ENCODE measurements at regions not wholly inside any gene's neighbourhood (a gene's known extent, or its start where the extent isn't known, plus 50 kb on each side); places are given as distances from the start of the nearest gene placed in this dataset.
A peak's percentile ranks its signal among the peaks of the same experiment; 100 is the strongest.
"Not testable (repeated sequence)": the region's sequence is repeated elsewhere in the genome, so short reads cannot be mapped to it uniquely, and the experiment has no call there.

DNA sequence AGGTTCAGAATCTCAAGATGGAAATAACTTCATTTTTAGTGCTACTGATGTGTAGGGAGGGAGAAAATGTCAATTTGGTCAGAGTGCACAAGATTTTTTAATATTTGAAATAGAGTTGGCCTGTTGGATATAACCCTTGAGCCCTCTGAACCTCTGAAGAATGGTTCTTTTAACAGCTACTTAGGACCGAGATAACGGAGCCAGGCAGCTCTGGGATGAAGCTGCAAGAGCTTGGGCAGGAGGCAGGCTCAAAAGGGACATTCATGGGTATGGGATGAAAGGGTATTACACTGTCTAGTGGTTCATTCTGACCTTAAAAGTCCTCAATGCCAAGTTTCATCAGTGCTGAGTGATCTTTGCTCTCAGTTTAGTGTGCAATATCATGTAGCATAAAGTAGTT, 111.4 kb upstream of the CPHXL start:
- DNase-seq: no peak

DNA sequence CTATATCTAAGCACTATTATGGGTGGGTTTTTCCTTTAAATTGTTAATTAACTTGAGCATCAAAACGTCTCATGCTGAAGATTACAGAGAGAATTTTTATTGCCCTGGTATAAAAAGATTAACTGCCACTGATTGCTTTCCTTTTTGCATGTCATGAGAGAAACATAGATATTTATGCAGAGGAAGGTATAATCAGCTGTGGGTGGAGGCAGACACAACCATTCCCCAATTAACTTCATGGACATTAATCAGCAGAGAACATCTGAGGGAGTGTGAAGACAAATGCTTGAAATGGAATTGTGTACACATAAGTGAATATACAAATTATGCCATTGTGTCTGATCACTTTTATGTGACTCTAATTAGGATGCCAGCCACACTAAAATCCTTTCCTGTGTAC, 115.2 kb upstream of the CPHXL start:
- no peak for DNase-seq

DNA sequence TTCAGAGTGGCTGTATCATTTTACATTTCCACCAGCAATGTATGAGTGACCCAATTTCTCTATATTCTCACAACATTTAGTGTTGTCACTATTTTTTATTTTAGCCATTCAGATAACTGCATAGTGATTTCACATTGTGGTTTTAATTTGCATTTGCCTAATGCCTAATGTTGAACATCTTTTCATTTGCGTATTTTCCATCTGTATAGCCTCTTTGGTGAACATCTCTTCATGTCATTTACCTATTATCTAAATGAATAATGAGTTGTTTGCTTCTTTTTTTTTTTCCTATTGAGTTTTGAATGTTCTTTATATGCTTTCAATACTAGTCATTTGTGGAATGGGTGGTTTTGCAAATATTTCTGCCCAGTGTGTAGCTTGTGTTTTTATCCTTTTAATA, 120.9 kb upstream of the CPHXL start:
- DNase-seq: no peak

DNA sequence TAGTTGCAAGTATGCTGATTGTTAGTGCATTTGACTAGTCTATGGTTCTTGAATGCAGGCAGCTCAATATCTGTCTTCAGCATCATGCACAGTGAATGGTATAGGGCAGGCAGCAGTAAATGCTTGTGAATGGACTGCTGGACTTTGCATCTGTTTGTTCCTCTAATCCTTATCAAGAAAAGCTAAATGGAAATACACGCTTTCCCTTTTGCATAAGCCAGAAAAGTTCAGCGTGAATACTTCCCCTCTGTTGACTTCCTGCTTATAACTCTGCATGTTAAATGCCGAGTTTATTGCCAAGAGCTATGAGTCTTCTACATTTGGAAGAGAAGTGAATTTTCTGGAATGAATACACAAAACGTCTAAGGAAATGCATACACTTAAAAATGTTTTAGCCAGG, 127.9 kb upstream of the CPHXL start:
- DNase-seq: no peak

DNA sequence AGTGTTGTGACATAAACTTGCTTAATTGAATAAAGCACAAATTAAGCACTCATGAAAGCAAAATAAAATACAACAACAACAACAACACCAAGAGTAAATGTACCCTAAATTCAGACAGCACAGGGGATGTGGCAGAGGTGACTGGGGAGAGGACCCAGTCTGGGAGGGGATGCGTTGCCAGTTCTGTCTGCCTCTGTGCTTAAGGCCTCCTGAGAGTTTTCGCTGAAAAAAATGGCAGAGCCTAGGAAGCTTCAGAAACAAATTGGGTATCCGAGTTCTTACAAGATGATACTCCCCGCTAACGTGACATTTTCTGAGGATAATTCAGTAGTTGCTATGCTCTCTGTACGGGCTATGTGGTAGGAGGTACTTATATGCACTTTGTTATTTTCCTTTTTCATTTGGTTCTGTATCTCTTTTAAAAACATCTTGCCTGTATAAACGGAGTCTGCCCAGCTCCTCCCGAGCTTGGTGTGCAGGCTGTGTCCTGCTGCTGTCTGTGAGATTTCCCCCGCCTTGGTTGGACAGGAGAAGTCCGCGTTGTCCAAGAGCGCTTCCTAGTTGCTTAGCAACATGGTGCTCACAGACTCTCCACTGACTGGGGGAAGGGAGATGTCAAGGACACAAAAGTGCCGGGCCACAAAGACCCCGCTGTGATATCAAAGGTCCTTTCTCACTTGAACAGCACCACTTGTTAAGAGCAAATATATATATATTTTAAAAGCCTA, 134.2 kb upstream of the CPHXL start:
- peak; percentile 40 for DNase-seq

DNA sequence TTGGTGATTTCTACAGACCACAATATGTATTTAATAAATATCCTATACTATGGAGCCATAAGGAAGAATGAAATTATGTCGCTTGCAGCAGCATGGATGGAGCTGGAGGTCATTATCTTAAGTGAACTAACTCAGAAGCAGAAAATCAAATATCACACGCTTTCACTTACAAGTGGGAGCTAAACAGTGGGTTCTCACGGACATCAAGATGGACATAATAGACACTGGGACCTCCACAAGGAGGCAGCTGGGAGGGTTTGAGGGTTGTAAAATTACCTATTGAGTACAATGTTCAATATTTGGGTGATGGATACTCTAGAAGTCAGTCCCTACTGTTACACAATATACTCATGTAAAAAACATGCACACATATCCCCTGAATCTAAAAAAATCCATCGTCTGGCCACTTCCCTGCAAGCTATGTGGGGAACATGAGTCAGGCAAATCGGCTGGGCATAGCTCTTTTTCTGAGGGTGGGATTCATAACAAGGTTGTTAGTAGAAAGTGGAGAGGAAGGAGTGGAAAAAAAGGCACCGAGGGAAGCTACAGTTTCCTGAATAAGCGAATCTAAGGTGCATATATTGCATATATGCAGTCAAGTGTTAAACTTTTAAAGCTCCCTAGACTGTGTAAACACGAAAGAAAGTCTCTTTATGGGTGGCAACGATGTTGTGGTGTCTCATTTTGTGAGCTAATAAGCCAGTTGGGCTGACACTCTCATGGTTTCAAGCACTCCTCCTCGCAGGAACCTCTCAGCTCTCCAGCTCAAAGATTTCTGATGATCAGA, 135.2 kb upstream of the CPHXL start:
- no peak for DNase-seq

DNA sequence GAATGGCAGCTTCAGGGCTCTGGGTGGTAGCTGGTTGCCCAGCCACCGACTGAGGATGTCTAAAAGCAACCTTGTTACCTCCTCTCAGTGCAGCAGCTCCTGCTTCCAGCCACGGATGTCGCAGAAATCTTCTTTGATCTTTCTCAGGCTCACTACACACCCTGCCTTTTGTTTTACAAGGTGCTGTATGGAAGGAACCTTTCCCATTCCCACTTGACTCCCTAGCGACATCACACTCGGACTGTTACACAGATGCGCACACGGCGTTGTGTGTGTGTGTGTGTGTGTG, 135.8 kb upstream of the CPHXL start:
- DNase-seq: no peak

DNA sequence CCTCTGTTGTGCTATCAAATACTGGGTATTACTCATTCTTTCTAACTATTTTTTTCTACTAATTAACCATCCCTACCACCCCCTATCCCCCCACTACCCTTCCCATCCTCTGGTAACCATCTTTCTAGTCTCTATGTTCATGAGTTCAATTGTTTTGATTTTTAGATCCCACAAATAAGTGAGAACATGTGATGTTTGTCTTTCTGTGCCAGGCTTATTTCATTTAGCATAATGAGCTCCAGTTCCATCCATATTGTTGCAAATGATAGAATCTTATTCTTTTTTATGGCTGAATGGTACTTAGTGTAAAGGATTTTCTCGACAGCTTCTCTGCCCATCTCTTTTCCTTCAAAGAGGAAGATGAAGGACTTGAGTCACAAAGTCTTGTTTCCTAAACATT, 138.0 kb upstream of the CPHXL start:
- no peak for DNase-seq

DNA sequence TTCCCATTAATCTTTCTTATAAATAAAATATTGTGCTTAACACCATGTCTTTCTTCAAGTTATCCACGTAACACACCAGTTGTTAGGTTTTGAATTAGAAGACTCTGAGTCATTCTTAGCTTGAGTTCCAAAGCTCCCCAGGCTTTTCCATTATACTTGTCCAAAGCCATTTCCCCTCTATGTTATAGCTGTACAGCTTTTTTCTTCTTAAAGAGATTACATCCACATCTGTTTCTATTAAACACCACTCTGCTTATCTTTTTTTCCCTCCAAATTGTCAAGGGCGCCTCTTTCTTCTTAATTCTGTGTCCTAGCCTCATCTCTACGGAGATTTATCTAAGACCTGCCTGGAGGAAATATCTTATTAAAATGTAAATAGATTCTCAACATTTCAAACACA, 139.4 kb upstream of the CPHXL start:
- no peak for DNase-seq

DNA sequence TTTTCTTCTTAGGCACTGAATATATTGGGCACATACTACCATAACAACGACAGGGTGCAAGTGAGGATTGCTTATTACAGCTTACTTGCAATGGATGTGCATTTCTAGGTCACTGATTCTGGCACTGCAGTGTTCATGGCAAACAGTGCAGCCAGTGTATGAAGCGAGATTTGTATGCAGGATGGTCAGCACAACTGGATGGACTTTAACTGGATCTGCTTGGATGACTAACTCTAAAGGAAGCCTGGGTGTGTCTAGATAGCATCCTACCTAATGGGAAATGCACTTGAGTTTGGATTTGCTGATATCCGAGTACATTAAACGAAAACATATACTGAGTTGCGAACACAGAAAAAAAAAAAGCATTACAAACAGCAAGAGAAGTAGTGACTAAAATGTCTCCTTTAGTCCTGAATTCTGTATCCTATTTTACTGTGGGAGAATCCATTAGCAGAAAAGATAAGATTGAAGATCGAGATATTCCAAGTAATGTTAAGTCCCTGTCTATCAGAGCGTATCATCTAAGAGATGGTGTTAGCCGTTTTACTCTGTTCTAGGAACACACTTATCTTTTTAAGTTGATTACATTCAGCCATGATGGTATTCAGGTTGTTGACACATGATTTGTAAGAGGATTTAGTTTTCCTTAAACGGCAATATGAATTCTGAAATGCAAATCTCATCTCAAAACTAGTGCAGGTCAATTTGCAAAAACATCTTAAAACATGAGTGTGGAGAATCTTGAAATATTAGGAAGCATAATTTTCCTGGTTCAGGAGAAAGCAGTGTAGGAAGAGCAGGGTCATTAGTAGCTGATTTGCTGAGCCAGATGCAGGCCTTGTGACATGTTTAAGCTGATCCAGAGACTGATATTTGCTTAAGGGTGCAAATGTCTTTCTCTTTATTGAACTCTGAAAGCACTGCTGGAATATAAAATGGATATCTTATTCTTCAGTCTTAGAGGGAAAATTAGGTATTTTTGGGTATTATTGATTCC, 142.6 kb upstream of the CPHXL start:
- DNase-seq: no peak

DNA sequence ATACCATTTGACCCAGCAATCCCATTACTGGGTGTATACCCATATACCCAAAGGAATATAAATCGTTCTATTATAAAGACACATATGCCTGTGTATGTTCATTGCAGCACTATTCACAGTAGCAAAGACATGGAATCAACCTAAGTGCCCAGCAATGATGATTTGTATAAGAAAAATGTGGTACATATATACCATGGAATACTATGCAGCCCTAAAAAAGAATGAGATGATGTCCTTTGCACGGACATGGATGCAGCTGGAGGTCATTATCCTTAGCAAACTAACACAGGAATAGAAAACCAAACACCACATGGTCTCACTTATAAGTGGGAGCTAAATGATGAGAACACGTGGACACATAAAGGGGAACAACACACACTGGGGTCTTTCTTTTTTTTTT, 155.0 kb upstream of the CPHXL start:
- not testable (repeated sequence) for DNase-seq

DNA sequence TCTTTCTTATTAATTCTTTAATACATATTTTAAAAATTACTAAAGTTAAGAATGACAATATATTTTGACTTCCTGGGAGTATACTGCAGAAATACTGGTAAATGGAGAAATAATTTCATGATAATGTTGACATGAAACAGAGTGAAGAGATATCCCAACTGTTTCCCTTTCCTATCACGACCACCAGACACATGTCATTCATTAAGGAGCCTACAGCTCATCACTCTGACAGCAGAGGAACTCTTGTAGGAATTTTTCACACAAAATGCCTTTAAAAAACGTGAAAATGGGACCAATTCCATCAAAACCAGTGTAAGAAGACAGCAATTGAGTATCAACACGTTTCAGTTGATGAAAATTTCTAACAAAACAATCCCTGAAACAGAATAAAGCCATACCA, 172.9 kb upstream of the CPHXL start:
- DNase-seq: no peak

DNA sequence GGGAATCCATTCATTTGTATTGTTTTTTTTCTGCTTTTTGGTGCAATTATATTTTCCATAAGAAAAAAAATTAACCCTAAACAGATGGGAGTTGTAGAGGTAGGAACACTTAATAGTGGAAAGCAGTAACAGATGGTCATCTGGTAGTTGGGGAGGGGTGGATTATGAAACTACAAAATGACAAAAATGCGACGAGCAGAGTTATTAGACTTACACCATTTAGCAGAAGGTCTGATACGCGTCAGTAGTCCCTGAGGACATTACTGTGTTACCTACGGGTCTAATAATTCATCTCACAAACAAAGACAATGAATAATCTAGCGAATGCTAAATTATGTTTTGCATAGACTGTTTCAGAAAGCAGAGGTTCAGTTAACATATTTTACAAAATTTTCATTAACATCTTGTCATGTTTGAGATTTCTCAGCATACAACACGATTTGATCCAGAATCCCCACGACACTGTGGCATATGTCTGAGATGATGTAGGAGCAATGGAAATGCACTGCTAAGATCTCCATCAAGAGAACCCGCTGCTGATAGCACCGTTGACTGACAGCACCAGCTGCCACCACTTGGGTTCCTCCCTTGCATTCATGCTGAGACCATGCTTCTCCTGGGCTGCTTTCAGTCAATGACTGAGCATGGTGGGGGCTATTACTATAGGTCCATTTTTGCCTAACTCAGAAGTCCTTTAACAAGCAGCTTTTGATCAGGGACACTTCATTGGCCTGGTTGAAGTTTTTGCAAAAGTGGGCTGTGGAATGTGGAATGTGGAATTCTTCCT, 182.2 kb upstream of the CPHXL start:
- no peak for DNase-seq

DNA sequence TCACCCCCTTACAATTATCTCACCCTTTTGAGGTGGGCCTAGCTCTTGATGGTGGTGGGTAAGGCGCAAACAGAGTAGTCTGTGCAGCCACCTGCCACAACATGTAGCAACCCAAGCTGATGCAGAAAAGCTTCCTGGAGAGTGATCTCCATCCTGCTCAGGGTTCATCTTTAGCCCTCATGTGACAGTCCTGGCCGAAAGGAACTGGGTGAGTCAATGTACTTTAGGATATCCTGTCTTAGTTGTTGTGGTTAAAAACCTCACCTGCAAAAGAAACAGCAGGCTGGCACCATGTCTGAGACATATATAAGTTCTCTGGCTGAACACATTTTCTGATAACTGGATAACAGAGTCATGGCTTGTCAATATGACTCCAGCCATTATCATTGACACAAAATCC, 183.5 kb upstream of the CPHXL start:
- no peak for DNase-seq

DNA sequence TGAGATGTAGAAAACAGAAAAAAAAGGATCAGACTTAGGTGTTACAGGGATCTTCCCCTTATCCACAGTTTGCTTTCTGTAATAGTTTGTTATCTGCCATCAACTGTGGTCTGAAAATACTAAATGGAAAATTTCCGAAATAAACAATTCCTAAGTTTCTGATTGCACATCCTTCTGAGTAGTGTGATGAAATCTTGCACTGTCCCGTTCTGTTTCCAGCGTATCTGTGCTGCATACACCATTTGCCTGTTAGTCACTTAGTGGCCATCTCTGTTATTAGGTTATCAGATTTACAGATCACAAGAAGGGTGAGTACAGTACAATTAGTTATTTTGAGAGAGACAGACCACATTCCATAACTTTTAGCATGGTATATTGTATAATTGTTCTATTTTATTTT, 185.6 kb upstream of the CPHXL start:
- DNase-seq: no peak

DNA sequence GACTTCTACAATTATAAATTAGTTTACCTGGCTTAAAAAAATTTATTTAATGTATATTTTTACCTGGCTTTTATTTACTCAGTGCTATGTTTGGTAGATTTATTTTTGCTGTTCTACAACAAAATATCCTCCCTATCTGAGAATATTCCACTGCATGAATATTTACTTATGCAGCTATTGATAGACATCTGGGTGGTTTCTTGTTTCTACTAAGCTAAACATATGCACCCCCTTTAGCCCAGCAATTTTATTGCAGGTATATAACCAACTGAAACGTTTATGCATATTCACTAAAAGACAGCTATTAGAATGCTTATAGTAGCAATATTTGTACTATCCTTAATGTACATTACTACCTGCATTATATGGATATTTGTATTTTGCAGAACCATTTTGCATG, 187.7 kb upstream of the CPHXL start:
- DNase-seq: no peak

DNA sequence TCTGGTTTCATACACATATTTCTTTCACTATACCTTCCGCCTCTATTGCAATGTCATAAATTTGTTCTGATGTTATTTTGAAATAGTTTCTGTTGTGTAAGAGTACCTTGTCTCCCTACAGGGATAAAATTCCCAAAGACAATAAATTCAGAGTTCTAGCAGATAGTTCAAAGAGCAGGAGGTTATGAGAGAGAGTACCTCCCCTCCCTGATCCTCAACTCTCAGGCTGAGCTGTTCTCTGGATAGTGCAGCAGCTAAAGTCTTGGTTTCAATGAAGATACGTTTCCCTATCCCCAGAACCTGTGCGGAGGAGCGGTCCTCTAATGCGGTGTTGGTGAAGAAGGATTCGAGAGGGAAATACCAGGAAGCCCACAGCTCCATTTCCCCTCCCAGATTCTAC, 190.2 kb upstream of the CPHXL start:
- no peak for DNase-seq

DNA sequence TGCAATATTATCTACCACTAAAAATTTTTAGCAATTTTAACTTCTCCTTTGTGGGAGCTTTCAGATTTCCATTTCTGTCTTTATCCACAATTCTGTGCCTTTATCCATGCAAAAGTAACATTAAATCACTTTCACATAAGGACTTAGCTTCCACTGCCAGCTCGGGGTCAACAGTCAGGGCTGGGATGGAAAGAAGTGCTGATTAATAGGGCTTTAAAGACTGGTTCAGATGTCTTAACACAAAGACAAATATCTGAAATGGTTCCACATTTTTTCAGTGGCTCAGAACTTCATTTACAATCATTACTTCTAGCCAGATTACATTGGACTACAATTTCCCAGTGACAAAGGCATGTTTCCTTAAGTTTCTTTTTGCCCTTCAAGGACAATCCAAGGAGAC, 191.8 kb upstream of the CPHXL start:
- DNase-seq: no peak

DNA sequence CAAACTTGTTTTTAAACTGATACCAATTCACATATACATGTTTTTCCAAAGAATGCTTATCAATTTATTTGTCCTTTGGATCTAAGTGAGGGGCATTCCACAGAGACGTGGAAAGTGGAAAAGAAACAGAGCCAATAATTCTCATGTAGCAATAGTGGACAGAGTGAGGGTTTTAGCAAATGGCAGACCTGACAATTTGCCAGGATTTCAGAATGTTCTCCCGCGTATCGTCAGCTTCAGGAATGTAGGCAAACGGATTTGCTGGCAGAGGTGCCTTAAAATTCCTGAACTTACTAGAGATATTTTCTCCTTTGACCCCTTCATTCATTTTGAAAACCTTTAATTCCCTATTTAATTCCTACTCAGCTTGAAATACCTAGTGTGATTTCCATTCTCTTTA, 193.4 kb upstream of the CPHXL start:
- DNase-seq: no peak

DNA sequence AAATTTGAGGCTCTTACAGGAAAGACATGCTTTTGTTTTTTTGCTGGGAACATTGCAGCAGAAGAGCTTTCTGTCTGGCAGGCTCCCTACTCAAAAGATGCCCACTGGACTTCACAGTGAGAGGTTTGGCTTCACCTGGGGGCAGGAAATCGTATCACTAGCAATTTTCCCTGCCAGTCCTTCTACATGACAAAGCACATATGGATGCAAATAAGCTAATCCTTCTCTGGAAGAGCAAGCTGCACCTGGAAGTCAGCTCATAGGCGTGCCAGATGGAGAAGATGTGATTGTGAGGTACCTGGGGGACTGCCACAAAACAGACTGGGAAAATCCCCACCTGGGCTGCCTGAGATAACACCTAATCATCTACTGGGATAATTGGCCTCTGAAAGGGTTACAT, 195.0 kb upstream of the CPHXL start:
- no peak for DNase-seq

DNA sequence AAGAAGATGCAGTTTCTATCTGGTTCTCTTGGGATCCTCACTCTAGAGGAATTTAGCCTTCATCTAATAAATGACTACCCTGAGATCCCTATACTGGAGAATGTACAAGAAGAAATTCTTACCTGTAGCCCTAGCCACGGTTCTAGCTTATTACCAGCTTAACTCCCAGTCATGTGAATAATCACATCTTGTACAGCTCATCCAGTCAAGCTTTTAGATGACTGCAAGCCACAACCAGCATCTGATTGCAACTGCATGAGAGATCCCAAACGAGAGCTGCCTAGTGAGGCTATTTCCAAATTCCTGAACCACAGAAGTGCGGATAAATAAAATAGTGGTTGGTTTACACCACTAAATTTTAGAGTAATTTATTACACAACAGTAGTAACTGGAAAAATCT, 196.0 kb upstream of the CPHXL start:
- DNase-seq: no peak

DNA sequence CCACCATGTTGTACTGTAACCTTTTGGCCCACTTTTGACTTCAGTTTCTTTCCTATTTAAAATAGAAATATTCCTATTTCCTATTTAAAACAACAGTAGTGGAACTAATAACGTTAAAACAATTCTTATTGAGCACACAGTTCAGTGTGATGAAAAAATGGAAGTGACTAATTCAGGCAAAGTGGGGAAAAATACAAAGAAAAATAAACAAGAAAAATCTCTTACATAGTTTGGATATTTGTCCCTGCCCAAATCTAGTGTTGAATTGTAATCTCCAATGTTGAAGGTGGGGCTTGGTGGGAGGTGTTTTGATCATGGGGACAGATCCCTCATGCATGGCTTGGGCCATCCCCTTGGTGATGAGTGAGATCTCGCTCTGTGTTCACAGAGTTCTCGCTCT, 198.1 kb upstream of the CPHXL start:
- DNase-seq: no peak

DNA sequence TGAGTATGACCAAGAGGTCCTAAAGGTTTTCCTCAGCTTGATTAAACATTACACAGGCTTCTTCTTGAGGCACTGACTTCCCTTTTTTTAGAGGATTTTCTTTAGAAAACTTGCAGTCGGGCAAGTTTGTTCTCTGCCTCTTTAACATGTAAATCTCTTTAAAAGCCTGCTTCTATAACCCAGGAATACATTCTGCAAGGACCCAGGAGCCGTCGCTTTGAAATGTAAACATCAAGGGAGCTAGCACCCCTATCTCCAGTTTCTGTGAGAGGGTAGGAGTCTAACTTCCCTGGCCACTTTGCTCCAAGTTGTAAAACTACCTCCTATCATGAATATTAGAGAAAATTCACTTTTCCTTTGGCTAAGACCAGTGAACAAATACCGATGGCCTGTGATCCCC, 201.5 kb upstream of the CPHXL start:
- DNase-seq: no peak
